Fibroblast of lung (primary cell): ENCODE measurements at regions not wholly inside any gene's neighbourhood (a gene's known extent, or its start where the extent isn't known, plus 50 kb on each side); places are given as distances from the start of the nearest gene placed in this dataset.

Experiments used
- CTCF ChIP-seq, 2 donors: IDR thresholded peaks in 1 of 2; conservative IDR thresholded peaks in 1 of 2; 1 replicate in 1 of 2; 2 replicates in 1 of 2; pipeline ENCODE4 v1.5.1; 2011 to 2012; ENCODE audit warnings: low read length in 2 of 2, control low read depth in 1 of 2, inconsistent platforms in 1 of 2, low read depth in 1 of 2, mild to moderate bottlenecking in 1 of 2
- EZH2 ChIP-seq: IDR thresholded peaks from 2 replicates; pipeline ENCODE4 v1.5.1; 2012; ENCODE audit warnings: low read length, control low read depth, mild to moderate bottlenecking; ENCODE audit errors: missing control alignments

GRCh38 chr11:15495462-15495861 lies 380.7 kb downstream of the INSC start:
- TF ChIP-seq CTCF (conservative IDR thresholded peaks at IDR 0.05 in 1 of 2, IDR thresholded peaks at IDR 0.05 in 1 of 2; ENCODE audit: low read depth in 1 of 2, low read length in 2 of 2) (no peak), EZH2 (no peak)
